Fibroblast of skin of left quadriceps (primary cell): ENCODE measurements at regions not wholly inside any gene's neighbourhood (a gene's known extent, or its start where the extent isn't known, plus 50 kb on each side); places are given as distances from the start of the nearest gene placed in this dataset.
A peak's percentile ranks its signal among the peaks of the same experiment; 100 is the strongest.

Source experiments
- DNase-seq, 2 experiments: peaks; one replicate each; pipeline ENCODE4 v3.0.0-alpha.2; 2013; ENCODE audit warnings: low read depth in 2 of 2

DNA sequence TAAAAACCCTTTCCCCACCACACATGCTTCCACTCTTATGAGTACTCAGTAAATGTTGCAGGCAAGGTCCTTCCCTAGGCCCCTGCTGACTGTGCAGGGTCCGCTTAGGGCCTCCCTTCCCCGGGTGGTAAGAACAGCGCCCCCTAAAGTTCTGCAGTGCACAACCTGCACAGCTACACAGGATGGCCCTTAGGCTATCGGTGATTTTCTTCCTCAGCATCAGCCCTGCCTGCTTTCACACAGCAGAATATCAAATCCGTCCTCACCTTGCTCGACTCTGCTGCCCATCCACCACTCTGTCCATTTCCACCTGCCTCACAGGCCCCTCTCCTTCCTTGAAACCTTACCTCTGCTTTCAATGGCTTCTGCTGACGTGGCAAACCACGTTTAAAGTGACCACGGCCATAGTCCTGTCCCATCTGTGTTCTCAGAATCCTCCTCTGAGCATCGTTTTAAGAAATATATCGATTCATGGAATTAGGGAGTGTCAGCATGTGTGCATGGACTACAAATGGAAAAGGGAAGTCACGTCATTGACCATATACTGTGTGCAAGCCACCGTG lies 51.4 kb upstream of the TMEM132E start:
- no peak for DNase-seq

DNA sequence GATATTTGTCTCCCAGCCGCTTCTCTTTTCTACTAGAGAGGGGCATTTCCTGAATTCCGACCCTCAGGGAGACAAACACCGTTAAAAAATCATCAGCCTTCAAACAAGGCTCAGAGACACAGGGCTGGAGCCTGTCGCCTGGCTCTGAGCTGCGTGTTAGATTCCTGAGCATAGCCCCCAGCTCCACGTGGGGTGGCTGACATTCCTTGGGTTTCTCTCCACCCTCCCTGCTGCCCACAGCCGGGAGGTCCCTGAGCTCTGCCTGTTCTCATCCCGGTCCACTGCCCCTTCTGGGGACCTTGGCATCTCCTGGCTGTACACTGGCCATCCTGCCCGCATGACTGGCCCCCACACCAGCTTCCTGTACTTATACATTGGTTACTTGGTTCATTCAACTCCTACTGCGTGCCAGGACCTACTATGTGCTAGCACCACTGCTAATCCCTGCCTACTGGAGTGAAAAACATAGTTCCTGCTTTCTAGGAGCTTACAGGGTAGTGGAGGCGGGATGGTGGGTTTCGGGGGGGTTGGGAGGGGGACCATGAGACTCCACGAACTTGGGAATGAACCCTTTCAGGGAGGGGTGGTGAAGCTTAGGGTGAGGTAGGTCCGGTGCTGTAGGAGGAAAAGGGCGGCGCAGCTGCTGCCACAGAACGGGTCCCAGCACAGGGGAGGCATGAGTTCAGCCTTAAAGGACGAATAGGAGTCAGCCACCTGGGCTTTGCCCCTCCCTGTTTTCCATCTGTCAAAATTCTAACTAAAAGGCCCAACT lies 52.1 kb upstream of the TMEM132E start:
- no peak for DNase-seq

DNA sequence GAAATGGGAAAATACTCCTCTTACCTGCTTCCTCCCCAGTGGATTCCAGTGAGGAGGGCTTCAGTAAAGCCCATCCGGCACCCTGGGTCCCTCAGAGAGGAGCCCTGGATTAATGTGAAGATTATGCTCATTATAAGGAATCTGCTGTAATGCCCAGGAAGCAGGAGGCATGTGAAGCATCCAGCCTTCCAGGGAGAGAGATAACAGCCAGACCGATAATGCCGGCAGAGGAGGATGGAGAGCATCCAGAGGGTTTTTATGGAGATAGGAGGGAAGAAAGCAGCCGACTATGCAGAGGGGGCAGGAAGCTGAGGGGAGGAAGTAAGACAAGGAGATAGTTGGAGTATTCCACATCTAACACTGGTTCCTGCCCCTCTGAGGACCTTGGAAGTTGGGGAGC lies 53.7 kb upstream of the TMEM132E start:
- DNase-seq = no peak

DNA sequence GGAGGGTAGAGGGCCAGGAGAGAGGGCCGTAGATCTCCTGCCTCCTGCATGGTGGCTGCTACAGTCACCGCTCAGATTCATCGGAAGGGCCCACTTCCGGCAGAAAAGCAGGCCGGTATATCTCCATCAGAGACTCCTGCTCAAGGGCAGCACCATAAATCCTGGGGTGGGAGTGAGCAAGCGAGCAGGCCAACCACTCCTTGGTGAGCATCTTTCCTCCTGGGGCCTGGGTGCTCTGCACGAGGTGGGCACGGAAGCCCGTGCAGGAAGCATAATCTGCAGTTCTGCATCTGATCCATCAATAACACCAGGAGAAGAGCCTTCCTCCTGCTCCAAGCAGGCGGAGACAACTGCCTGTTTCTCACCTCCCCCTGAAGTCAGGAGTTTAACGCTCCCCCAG lies 57.4 kb upstream of the TMEM132E start:
- no peak for DNase-seq

DNA sequence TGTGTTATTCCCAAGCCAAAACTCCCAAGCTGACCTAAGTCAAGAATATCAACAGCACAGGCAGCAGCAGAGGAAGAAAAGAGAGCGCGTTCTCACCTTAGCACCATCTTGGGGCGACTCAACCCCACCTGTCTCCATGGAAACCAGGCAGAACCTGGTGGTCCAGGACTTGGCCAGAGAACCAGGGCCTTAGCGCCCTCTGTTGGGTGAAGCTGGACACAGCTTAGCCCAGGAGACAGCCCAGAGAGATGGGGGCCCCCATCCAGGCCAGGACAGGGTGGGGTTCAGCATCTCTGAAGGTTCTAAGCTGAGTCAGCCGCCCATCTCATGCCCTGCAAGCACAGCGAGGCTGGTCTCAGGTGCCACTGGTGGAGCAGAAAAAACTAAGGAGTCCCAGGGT lies 60.1 kb upstream of the TMEM132E start:
- DNase-seq = no peak

DNA sequence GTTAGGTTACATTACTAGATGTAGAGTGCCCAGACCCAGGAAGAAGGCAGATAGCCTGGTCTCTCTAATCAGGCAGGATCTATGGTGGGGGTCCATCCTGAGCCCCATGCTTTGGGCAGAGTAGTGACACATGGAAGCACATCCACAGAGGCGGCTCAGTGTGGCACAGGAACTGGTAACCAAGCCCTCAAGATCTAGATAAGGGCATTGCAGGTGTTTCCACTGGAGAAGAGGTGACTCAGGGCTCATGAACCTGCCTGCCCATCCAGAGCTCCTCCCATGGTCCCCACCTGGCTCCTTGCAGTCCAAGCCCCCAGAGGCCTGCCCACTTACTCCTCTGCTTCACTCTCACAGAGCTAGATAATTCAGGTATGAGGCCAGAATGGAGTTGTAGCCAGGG lies 62.0 kb upstream of the TMEM132E start:
- no peak for DNase-seq

DNA sequence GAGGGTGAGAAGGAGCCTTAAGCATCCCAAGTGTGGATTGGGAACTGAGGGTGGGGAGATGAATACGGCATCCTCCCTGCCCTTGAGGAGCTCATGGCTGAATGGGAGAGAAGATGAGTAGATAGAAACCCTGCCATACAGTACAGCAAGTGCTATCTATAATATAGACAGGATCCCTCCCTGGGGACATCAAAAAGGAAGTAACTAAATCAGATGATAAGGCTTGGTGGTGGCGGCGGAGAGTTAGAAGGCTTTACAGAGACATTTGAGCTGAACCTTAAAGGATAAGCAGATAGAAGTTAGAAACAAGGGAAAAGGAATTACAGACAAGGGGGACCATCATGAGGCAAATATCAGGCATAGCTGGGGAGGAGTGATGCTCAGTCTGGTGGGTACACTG lies 67.5 kb upstream of the TMEM132E start:
- DNase-seq = no peak

DNA sequence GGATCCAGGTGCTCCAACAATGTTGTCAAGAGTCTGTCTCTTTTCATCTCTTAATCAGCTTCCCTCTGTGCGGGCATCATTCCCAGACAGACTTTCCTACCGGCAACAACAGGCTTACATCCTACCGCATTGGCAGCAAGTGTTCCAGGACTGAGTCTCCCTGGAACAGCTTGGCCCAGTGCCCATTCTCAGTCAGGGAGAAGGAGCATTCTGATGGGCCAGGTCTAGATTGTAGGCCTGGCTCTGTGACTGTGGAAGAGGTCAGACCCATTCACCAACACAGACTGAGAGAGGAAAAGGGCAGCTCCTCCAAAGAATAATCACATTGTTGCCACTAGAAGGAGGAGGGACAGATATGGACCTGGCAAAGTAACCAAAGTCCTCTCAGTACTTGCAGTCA lies 68.1 kb upstream of the TMEM132E start:
- no peak for DNase-seq

DNA sequence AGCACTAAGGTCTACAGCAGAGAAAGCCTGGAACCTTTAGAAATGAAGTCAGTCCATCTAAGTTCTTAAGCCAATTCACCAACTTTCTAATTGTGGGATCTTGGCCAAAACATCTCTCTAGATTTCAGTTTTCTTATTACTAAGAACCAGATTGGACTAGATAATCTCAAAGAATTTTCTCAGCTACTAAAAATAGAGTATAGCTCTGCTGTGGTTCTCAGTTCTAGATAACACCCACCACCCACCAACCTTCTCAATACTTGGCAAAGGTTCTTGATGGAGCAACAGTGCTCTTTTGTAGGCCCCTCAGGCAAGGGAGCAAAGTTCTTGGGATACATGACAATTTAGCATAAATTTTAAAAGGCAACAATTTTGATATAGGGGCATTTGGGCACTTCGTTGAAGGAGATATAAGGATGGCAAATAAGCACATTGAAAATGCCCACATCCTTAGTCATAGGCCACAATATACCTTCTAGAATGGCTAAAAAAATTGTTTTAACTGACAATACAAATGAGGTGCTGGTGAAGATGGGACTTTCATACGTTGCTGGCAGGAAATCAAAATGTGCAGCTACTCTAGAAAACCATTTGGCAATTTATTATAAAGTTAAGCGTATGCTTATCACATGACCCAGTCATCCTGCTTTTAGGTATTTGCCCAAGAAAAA lies 74.4 kb upstream of the TMEM132E start:
- DNase-seq = no peak

DNA sequence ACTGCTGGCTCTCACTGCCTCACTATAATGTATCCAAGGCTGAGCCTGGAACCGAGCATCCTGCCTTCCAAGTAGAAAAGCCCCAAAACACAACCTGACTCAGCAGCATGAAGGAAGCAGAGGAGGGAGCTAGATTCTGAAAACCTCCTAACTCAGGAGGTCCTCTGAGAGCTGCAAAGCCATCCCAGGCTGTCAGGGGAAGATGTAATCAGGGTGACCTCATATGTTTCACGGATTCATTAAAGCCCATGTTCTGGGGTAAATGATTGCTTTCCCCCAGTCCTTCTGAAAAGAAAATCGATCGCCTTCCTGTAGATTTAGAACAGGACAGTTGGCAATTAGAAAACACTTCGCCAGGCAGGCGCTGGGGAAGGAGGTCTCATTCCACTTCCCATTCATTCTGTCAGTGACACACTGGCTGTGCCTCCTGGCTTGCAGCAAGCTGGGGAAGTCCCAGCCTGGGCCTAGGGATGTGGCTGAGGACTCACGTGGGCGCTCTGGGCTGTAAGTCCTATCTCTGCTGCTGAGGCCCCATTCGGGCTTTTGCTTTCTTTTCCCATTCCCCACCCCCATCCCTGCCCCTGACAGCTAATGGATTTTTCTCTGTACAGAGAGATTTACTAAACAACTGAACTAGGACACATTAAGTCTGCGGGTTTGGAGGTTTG lies 75.7 kb upstream of the TMEM132E start:
- DNase-seq = no peak

DNA sequence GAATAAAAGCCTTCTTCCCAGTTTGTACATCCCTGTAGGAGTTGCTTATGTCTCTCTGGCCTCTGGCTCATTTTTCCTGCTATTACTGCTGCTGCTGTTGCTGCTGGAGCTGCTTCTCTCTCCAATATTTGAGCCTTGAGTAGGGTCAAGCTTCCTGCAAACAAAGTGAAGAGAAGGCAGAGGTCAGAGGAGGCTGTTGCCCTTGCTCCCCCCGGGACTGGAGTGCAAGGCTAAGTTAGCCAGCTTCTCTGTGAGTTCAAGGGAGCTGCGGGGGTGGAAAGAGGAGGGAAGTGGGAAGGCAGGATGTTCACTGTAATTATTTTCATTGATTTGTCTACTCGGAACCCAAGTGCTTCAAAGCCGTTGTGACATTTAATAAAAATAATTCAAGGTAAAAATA lies 77.0 kb upstream of the TMEM132E start:
- DNase-seq = no peak

DNA sequence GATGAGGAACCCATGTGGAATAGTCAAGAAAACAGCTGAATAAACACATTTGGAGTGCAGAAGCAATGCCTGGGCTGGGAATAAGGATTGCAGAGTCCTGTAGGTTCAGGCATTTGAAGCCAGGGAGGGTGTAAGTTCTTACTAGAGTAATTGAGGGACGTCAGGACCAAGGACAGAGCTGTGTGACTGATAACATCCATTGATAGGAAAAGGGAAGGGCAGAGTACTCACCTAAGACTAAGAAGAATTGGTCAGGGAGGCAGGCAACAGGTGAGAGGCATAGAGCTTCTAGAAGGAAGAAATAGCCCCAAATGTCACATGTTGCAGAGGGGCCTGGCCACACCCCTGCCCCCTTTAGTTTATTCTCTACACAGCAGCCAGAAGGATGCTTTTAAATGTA lies 79.8 kb upstream of the TMEM132E start:
- peak; percentile 1 to 3 for DNase-seq

DNA sequence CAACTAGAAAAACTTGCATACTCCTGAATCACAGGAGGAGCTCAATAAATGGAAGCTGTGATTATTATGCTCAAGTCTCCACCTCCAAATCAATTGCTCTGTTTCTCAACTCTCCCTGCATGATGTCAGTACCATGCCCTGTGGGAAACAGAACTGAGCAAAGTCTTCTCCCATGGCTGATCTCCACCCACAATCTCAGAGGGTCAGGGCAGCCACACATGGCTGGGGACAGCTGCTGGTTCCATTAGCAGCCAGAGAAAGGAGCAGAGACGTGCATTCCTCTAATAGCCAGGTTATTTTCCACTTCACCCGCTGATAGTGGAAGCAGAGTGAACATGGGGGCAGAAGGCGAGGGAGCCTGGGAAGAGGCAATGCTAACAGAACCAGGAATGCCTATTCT lies 85.5 kb upstream of the TMEM132E start:
- DNase-seq = no peak

DNA sequence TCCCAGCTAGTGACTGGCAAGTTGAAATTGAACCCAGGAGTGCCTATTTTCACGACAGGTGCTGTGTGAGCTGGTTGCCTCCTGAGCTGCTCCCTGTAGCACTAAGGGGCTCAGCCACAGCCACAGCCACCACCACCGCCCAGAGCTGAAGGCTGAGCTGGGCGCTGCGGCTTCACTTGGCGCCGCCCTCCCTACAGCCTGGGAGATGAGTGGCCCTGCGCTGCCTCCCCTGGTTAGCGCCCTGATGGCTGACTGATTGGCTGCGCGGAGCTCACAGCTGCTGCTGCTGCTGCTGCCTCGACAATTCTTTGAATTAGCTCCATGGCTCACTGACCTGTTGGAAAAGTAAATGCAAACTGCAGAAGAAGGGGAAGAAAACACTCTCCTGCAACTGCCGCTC lies 91.8 kb upstream of the TMEM132E start:
- DNase-seq = no peak

DNA sequence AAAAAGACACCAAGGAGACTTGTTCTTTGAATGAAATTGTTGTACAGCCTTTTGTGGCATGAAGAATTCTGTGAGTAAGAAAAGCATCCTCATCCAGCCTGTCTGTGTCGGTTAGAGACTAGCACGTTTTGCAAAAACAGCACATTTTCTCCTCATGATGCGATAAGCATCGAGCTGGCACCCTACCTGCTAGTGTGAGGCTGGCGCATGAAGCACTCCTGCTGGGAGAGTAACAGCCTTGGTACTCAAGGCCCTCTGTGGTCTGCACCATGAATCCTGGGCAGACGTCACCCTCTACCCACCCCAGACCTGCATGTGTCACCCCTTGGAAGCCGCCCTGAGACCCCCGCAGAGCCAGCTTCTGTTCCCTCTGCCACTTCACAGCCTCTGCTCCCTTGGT lies 92.6 kb upstream of the TMEM132E start:
- DNase-seq = no peak

DNA sequence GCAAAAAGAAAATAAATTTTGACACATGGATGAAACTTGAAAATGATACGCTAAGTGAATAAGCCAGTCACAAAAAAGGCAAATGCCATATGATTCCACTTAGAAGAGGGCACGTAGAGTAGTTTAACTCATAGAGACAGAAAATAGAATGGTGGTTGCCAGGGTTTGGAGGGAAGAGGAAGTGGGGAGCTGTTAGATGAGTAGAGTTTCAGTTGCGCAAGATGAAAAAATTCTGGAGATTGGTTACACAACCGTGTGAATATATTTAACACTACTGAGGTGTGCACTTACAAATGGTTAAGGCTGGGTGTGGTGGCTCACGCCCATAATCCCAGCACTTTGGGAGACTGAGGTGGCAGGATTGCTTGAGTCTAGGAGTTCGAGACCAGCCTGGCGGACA lies 93.4 kb upstream of the TMEM132E start:
- no peak for DNase-seq

DNA sequence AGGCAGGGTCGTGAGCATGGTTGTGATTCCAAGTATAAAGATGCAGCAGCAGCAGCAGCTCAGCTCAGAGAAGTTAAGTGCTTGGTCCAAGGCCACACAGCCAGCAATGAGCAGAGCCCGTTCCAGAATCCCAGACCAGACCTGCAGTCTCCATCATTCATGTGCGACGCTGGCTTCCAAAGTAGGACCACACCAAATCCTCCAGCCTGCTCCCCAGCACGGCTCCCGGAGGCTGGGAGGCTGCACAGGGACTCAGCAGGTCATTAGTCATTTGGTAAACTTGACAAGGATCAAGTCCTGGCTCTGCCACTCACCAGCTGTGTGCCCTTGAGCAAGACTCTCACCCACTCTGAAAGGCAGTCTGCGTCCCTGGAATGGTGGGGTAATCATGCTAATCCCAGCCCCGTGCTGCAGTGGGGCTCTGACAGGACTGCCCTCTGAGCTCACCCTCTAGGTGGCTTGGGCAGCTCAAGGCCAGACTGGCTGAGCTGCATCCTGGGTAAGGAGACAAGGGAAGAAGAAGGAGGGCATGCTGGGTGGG lies 95.1 kb upstream of the TMEM132E start:
- no peak for DNase-seq

DNA sequence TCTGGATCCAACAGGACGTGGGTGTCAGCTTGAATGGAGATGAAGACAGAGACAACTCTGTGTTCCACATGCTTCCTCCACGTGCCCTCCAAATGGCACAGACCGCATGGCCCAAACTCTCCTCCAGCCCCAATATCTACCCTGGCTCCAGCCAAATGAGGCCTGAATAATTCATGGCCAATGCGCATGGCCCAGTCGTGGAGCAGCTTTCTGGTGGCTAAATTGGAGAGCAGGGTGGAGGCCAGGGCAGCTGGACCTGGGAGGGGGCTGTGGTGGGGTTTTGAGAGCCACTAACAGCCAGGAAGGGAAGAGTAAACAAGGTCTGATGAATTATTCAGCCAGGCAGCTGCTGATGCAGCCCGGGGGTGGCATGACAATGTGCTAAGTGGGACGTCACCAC lies 96.7 kb upstream of the TMEM132E start:
- no peak for DNase-seq

DNA sequence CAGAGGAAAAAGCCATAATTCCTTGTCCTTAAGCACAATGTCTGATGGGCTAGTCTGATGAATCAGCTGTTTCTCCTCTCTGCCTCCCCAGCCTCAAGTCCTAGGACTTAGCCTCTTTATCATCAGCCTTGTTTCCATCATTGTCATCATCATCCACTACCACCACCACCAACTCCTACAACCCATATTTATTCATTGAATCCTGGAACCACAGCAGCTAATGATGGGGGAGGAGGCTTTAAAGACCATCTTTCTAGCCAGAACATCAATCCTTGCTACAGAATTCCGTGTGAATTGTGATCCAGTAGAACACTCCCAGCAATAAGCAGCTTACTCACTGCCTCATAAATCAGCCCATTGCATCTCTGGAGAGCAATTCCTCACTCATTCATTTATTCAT lies 97.6 kb upstream of the TMEM132E start:
- DNase-seq = no peak

DNA sequence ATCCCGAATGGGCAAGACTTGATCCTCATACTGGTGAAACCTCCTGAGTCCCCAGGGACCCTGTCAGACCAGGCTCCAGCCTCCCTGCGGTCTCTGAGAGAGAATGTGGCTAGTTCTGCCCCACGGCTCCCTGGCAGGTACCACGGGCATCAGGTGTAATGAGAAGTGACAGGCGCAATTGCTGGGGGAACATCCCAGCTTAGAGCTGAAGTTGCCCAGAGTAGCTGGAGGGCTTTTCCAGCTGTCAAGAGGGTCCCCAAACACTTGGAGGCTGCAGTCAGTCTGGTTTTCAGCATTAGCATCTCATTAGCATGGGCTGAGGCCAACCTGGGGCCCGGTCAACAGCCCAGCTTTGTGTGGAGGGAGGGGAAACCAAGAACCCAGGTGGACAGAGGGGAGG lies 100.0 kb upstream of the TMEM132E start:
- no peak for DNase-seq

DNA sequence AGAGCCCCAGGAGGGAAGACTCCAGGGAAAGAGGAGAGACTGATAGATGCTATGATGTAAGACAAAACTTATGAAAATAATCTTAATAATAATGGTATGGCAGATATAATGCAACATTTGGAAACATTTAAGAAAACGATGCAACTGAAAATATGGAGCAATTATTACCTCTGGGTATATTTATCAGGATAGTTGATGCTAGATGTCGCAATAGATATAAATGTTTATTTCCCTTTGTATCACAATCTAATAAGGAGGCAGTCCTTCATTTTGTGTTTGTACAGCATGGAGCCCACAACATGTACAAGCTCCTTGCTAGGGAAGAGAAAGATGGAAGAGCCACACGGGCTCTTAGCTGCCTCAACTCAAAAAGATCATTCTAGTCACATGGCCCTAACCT lies 101.1 kb upstream of the TMEM132E start:
- DNase-seq = no peak

DNA sequence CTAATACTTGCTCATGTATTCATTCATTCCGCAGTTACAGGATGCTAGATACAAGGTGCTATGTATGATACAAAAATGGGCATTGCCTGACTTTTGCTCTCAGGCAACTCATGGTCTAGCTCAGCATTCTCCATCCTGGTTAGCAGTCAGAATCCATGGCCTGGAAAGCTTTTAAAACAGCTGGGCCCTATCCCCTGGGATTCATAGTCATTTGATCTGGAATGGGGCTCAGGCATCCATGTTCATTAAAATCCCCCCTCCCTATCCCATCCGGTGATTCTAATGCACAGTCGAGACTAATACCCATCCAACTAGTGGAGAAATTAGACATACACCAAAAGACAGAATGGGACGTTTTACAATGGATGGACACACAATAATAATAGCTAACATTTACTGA lies 104.1 kb upstream of the TMEM132E start:
- no peak for DNase-seq

DNA sequence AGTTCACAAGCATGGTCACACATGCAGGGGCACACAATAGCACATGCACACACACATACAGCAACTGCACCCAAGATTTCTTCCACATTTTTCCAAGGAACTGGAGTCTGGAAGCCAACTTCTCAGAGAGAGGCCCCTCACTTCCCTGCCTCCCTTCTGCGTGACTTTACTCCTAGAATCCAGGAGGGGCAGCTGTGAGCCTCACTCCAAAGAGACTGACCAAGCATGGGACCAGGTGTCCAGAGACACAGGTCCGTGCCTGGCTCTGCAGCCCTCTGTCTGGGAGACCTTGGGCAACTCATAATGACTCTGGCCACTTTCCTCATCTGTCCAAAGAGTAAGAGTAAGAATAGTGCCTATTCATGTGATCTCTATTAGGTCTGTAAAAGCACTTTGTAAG lies 104.7 kb upstream of the TMEM132E start:
- no peak for DNase-seq
